ENCODE measurements at regions not wholly inside any gene's neighbourhood (a gene's known extent, or its start where the extent isn't known, plus 50 kb on each side); places are given as distances from the start of the nearest gene placed in this dataset.
"Not testable (repeated sequence)": the region's sequence is repeated elsewhere in the genome, so short reads cannot be mapped to it uniquely, and the experiment has no call there.

GRCh38 chr10:22825841-22826240, 102.0 kb upstream of the ARMC3 start:
- Histone ChIP-seq H3K9ac (ENCODE audit: low read length in 3 of 3) (no peak overlapping the region), H3K4me3 (ENCODE audit: low read length in 3 of 3) (no peak overlapping the region), H3K4me1 (ENCODE audit: control insufficient read depth in 2 of 3, insufficient read depth in 2 of 3, low read depth in 1 of 3, low read length in 3 of 3) (peaks cover 0 to 3% (median 0%) of the 10 kb centered on the region in 3 donors), H3K36me3 (ENCODE audit: control insufficient read depth in 2 of 3, insufficient read depth in 3 of 3, low read length in 3 of 3) (no peaks in the 10 kb centered on the region), H3K27ac (ENCODE audit: low read depth in 2 of 2, low read length in 2 of 2) (no peak overlapping the region), H3K9me3 (ENCODE audit: control insufficient read depth in 2 of 3, insufficient read depth in 1 of 3, low read length in 3 of 3) (no peaks in the 10 kb centered on the region), H3K27me3 (ENCODE audit: control insufficient read depth, insufficient read depth, low read length) (no peaks in the 10 kb centered on the region)
- no peak for DNase-seq
- intact Hi-C loops (cut with DNase I): no loop called here
- no peak for TF ChIP-seq CTCF (IDR thresholded peaks at IDR 0.05; ENCODE audit: borderline replicate concordance, extremely low read depth, insufficient read depth)
- FAIRE-seq: no peak

GRCh38 chr10:22824984-22825383, 102.9 kb upstream of the ARMC3 start:
- intact Hi-C loops (cut with DNase I): no loop called here
- Histone ChIP-seq H3K36me3 (ENCODE audit: control insufficient read depth in 2 of 3, insufficient read depth in 3 of 3, low read length in 3 of 3) (no peaks in the 10 kb centered on the region), H3K27ac (ENCODE audit: low read depth in 2 of 2, low read length in 2 of 2) (no peak overlapping the region), H3K9me3 (ENCODE audit: control insufficient read depth in 2 of 3, insufficient read depth in 1 of 3, low read length in 3 of 3) (no peaks in the 10 kb centered on the region), H3K4me3 (ENCODE audit: low read length in 3 of 3) (no peak overlapping the region), H3K4me1 (ENCODE audit: control insufficient read depth in 2 of 3, insufficient read depth in 2 of 3, low read depth in 1 of 3, low read length in 3 of 3) (peaks cover 0 to 3% (median 0%) of the 10 kb centered on the region in 3 donors), H3K27me3 (ENCODE audit: control insufficient read depth, insufficient read depth, low read length) (no peaks in the 10 kb centered on the region), H3K9ac (ENCODE audit: low read length in 3 of 3) (no peak overlapping the region)
- DNase-seq: no peak
- FAIRE-seq: no peak
- TF ChIP-seq CTCF (IDR thresholded peaks at IDR 0.05; ENCODE audit: borderline replicate concordance, extremely low read depth, insufficient read depth): no peak

- no peaks in the 10 kb centered on the region for H3K36me3 ChIP-seq (ENCODE audit: control insufficient read depth in 2 of 3, insufficient read depth in 3 of 3, low read length in 3 of 3)
- FAIRE-seq (no peak), DNase-seq (no peak)
- peaks cover 0 to 3% (median 0%) of the 10 kb centered on the region in 3 donors for H3K4me1 ChIP-seq (ENCODE audit: control insufficient read depth in 2 of 3, insufficient read depth in 2 of 3, low read depth in 1 of 3, low read length in 3 of 3)
- no peak overlapping the region for H3K9ac ChIP-seq (ENCODE audit: low read length in 3 of 3)
- no peaks in the 10 kb centered on the region for H3K9me3 ChIP-seq (ENCODE audit: control insufficient read depth in 2 of 3, insufficient read depth in 1 of 3, low read length in 3 of 3)
- no peak for TF ChIP-seq CTCF (IDR thresholded peaks at IDR 0.05; ENCODE audit: borderline replicate concordance, extremely low read depth, insufficient read depth)
- H3K4me3 ChIP-seq (ENCODE audit: low read length in 3 of 3): no peak overlapping the region
- no peaks in the 10 kb centered on the region for H3K27me3 ChIP-seq (ENCODE audit: control insufficient read depth, insufficient read depth, low read length)
- H3K27ac ChIP-seq (ENCODE audit: low read depth in 2 of 2, low read length in 2 of 2): no peak overlapping the region
- intact Hi-C loops (cut with DNase I): no loop called here
Measured at GRCh38 chr10:22824520-22824919, 103.3 kb upstream of the ARMC3 start.

GRCh38 chr10:22823109-22823508, 104.7 kb upstream of the ARMC3 start:
- Histone ChIP-seq H3K27ac (ENCODE audit: low read depth in 2 of 2, low read length in 2 of 2) (no peak overlapping the region), H3K4me1 (ENCODE audit: control insufficient read depth in 2 of 3, insufficient read depth in 2 of 3, low read depth in 1 of 3, low read length in 3 of 3) (peaks cover 0 to 3% (median 0%) of the 10 kb centered on the region in 3 donors), H3K9ac (ENCODE audit: low read length in 3 of 3) (peak overlapping the region in 1 of 3 donors; percentile 4), H3K4me3 (ENCODE audit: low read length in 3 of 3) (no peak overlapping the region), H3K27me3 (ENCODE audit: control insufficient read depth, insufficient read depth, low read length) (no peaks in the 10 kb centered on the region), H3K9me3 (ENCODE audit: control insufficient read depth in 2 of 3, insufficient read depth in 1 of 3, low read length in 3 of 3) (no peaks in the 10 kb centered on the region), H3K36me3 (ENCODE audit: control insufficient read depth in 2 of 3, insufficient read depth in 3 of 3, low read length in 3 of 3) (no peaks in the 10 kb centered on the region)
- peak in 1 of 5 donors; percentile 46 for DNase-seq
- FAIRE-seq: peak; percentile 3
- TF ChIP-seq CTCF (IDR thresholded peaks at IDR 0.05; ENCODE audit: borderline replicate concordance, extremely low read depth, insufficient read depth): no peak
- intact Hi-C loops (cut with DNase I): no loop called here

- H3K27ac ChIP-seq (ENCODE audit: low read depth in 2 of 2, low read length in 2 of 2); H3K9ac ChIP-seq (ENCODE audit: low read length in 3 of 3); H3K27me3 ChIP-seq (ENCODE audit: control insufficient read depth, insufficient read depth, low read length); H3K9me3 ChIP-seq (ENCODE audit: control insufficient read depth in 2 of 3, insufficient read depth in 1 of 3, low read length in 3 of 3); FAIRE-seq; H3K36me3 ChIP-seq (ENCODE audit: control insufficient read depth in 2 of 3, insufficient read depth in 3 of 3, low read length in 3 of 3); H3K4me3 ChIP-seq (ENCODE audit: low read length in 3 of 3); DNase-seq; intact Hi-C loops (cut with DNase I); H3K4me1 ChIP-seq (ENCODE audit: control insufficient read depth in 2 of 3, insufficient read depth in 2 of 3, low read depth in 1 of 3, low read length in 3 of 3): not testable (repeated sequence)
Measured at GRCh38 chr10:22821921-22822320, 105.9 kb upstream of the ARMC3 start.

Data from kidney (tissue), 13 donors.